NB4 (cell line): ENCODE measurements at regions not wholly inside any gene's neighbourhood (a gene's known extent, or its start where the extent isn't known, plus 50 kb on each side); places are given as distances from the start of the nearest gene placed in this dataset.

Experiments
- DNase-seq: peaks from one replicate; pipeline ENCODE4 v3.0.0; 2010; ENCODE audit warnings: low read depth
- H3K4me3 ChIP-seq: one replicate; pipeline ENCODE4 v1.5.1; 2011; ENCODE audit warnings: mild to moderate bottlenecking, low read depth, low read length, moderate library complexity
- MAX ChIP-seq: IDR thresholded peaks from 2 replicates; pipeline ENCODE4 v1.6.1; 2011; ENCODE audit warnings: low read depth, low read length
- MYC ChIP-seq: IDR thresholded peaks from 2 replicates; pipeline ENCODE4 v1.6.1; 2011; ENCODE audit warnings: low read depth, low read length
- POLR2A ChIP-seq: IDR thresholded peaks from 2 replicates; pipeline ENCODE4 v1.6.1; 2011; ENCODE audit warnings: mild to moderate bottlenecking; ENCODE audit not compliant: insufficient read length; ENCODE audit errors: extremely low read depth
- TF ChIP-seq, protein P1 (sequence below): IDR thresholded peaks from one replicate; pipeline ENCODE4 v1.5.1; 2012; ENCODE audit warnings: low read depth, low read length

DNA sequence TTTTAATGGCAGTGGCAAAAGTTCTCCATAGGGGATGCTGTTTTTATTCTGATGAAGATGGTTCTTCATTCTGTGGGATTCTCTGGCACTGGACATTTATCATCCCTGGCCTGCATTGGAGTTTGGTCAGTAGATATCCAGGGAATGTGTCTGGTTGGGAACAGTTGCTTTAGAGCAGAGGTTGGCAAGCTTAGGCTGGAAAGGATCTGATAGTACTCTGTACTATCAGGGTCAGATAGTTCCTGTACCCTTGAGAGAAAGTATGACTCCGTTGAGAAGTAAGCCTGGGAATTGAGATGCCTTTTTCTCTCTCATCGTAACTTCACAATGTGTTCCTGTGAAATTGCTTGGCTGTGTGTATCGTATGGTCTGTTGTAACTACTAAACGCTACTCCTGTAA lies 244.1 kb downstream of the POLR1F start:
- TF ChIP-seq MYC (no peak), POLR2A (no peak), MAX (no peak)
- TF ChIP-seq, protein P1, sequence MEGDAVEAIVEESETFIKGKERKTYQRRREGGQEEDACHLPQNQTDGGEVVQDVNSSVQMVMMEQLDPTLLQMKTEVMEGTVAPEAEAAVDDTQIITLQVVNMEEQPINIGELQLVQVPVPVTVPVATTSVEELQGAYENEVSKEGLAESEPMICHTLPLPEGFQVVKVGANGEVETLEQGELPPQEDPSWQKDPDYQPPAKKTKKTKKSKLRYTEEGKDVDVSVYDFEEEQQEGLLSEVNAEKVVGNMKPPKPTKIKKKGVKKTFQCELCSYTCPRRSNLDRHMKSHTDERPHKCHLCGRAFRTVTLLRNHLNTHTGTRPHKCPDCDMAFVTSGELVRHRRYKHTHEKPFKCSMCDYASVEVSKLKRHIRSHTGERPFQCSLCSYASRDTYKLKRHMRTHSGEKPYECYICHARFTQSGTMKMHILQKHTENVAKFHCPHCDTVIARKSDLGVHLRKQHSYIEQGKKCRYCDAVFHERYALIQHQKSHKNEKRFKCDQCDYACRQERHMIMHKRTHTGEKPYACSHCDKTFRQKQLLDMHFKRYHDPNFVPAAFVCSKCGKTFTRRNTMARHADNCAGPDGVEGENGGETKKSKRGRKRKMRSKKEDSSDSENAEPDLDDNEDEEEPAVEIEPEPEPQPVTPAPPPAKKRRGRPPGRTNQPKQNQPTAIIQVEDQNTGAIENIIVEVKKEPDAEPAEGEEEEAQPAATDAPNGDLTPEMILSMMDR = no peak
- no peak for DNase-seq
- no peak overlapping the region for H3K4me3 ChIP-seq

DNA sequence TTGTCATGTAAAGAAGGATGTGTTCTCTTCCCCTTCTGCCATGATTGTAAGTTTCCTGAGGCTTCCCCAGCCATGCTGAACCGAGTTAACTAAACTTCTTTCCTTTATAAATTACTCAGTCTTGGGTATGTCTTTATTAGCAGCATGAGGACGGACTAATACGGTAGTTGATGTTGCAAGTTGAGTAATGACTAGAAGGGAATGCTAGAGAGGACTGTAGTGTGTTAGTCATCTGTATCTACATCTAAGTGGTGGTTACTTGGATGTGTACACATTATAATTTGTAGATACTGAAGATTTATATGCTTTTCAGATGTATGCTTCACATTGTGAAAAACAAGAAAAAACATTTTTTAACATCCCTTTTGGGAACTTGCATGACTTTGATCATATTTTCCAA lies 244.6 kb downstream of the POLR1F start:
- TF ChIP-seq MYC = no peak
- no peak for DNase-seq

GRCh38 chr7:19463581-19463980 lies 245.3 kb downstream of the POLR1F start:
- TF ChIP-seq MAX (no peak), POLR2A (no peak), MYC (no peak)
- TF ChIP-seq, protein P1 = no peak
- DNase-seq = peak; percentile 28
- no peak overlapping the region for H3K4me3 ChIP-seq

More for the DNA sequence above, 244.6 kb downstream of the POLR1F start:
- no peak overlapping the region for H3K4me3 ChIP-seq

GRCh38 chr7:19455623-19456022 lies 253.2 kb downstream of the POLR1F start:
- TF ChIP-seq POLR2A (no peak), MYC (no peak), MAX (no peak)
- TF ChIP-seq, protein P1 = no peak
- no peak overlapping the region for H3K4me3 ChIP-seq
- DNase-seq = no peak

- no peak for DNase-seq
- no peak for TF ChIP-seq POLR2A
- TF ChIP-seq MAX = no peak
- TF ChIP-seq MYC = no peak
- TF ChIP-seq, protein P1 = no peak
- no peak overlapping the region for H3K4me3 ChIP-seq
Measured at GRCh38 chr7:19448091-19448490, 260.7 kb downstream of the POLR1F start.

- TF ChIP-seq, protein P1 = peak; percentile 59
- TF ChIP-seq MYC = no peak
- no peak overlapping the region for H3K4me3 ChIP-seq
- DNase-seq = peak; percentile 54
Measured at GRCh38 chr7:19442016-19442785, 266.6 kb downstream of the POLR1F start.
